HG03442 (cell line): ENCODE measurements at regions not wholly inside any gene's neighbourhood (a gene's known extent, or its start where the extent isn't known, plus 50 kb on each side); places are given as distances from the start of the nearest gene placed in this dataset.
"Not testable (repeated sequence)": the region's sequence is repeated elsewhere in the genome, so short reads cannot be mapped to it uniquely, and the experiment has no call there.

ENCODE experiments used
- ATAC-seq: cut with Tn5 transposase; IDR thresholded peaks from one replicate; pipeline ENCODE4 v1.9.1; 2021; ENCODE audit warnings: mild to moderate bottlenecking, moderate library complexity; ENCODE audit not compliant: unreplicated experiment

- no peak for ATAC-seq
These were observed 319.0 kb downstream of the CNTN3 start for GRCh38 chr3:74295479-74295878.

DNA sequence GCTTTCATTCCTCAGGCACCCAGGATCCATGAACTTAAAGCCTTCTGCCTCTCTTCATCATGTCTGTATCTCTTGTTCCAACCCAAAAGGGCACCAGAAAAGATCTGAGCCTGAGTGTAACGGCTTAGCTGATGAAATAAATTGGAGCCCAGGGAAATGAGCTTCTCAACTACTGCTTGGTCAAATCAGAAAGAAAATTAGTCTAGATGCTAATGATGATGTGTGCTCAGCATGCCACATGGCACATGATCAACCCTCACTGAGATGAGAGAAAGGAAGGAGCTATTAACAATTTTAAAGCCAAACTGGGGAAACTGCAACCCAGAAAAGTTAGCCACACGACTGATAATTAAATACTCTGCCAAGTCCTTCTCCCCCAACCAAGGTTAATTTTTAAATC is 325.7 kb downstream of the CNTN3 start:
- ATAC-seq: no peak

GRCh38 chr3:74287557-74287956 is 326.9 kb downstream of the CNTN3 start:
- ATAC-seq: no peak

DNA sequence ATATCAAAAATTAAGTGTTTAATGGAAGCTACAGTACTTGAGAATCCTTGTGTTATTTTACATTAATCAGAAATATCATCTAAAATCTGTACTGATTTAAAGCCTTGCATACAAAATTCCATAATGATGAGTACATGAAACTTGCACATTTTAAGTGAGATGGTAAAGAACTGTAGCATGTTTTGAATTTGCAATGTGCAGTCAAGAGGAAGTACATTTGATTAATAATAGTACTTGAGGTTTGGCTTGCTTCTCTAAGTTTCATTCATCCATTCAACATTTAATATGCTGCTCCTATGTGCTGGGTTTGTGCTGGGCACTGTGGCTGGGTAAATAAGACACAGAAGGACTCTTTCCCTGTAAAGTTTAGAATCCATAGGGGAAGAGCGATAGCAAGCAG is 332.3 kb downstream of the CNTN3 start:
- ATAC-seq: no peak

GRCh38 chr3:74281705-74282104 is 332.8 kb downstream of the CNTN3 start:
- ATAC-seq: no peak

GRCh38 chr3:74273555-74274402 is 340.7 kb downstream of the CNTN3 start:
- ATAC-seq: no peak

- ATAC-seq: no peak
These were observed 341.4 kb downstream of the CNTN3 start for GRCh38 chr3:74273091-74273490.

- no peak for ATAC-seq
These were observed 342.9 kb downstream of the CNTN3 start for GRCh38 chr3:74271541-74271940.

DNA sequence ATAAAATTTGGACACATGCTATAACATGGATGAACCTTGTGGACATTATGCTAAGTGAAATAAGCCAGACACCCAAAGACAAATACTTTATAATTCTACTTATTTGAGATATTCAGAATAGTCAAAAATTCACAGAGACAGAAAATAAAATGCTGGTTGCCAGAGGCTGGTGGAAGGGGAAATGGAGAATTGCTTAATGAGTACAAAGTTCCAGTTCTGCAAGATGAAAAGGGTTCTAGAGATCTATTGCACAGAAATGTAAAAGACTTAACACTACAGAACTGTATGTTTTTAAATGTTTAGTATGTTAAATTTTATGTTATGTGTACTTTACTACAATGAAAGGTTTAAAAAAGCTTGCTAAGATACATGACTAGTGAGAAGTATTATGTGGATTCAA is 344.8 kb downstream of the CNTN3 start:
- no peak for ATAC-seq

DNA sequence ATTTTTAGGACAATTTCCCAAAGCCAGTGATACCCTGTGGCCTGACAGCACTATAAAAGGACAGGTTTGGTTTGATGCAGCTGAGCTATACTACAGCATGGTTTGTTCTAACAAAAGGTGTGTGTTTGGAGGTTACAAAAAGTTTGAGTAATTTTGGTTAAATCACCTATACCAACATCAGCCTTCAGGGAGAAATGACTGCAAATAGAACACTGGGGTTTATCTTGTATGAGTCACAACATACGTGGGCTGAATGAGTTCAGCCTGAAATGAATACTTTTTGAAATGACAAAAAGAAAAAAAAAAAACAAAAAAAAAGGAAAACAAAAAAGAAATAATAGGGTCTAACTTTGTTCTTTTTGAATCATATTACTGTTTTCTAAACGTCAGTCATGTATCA is 345.7 kb downstream of the CNTN3 start:
- no peak for ATAC-seq

DNA sequence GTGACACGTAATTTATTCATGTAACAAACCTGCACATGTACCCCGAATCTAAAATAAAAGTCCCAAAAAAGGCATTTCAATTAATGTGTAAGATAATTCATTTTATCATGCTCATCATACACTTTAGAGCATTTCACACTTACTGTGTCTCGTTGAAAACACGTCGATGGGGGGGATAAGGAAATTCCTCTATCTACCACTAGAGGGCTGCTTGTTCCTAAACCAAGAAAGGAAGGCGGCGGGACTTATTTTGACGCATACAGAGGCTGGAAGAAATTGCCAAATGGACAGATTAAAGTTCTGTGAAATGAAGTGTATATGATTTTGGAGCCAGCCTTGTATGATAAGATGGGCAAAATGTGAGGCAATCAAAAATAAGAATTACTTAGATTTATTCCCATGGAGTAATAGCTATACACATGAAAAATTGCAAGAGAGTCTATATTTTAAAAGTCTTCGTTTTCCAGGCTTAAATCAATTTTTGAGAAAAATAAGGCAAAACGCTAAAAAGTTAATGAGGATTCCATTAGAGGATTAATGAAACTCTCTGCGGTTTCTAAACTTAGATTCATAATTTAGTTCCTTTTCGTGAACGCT is 346.8 kb downstream of the CNTN3 start:
- peak; percentile 50 for ATAC-seq

GRCh38 chr3:74267131-74267530 is 347.3 kb downstream of the CNTN3 start:
- ATAC-seq: no peak

GRCh38 chr3:74265069-74265468 is 349.4 kb downstream of the CNTN3 start:
- ATAC-seq: no peak

- ATAC-seq: no peak
These were observed 351.4 kb downstream of the CNTN3 start for GRCh38 chr3:74263031-74263430.

- ATAC-seq: no peak
These were observed 381.4 kb downstream of the CNTN3 start for GRCh38 chr3:74233091-74233490.

DNA sequence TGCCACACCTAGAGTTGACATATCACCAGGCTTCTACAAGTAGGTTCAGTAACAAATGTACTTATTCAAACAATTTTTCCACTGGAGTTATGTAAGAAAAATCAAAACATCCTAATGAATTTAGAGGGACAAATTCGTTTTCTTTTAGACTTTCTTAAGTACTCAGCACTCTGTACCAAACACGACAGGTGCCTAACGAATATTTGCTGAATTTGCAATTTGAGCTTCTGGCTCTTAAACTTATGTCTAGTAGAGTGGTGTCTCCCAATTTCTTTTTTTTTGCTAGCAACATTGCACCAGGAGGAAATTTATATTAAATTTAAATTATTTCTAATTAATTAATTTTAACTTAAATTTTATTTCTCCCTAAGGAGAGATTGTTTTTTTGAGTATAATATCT is 397.0 kb downstream of the CNTN3 start:
- no peak for ATAC-seq

DNA sequence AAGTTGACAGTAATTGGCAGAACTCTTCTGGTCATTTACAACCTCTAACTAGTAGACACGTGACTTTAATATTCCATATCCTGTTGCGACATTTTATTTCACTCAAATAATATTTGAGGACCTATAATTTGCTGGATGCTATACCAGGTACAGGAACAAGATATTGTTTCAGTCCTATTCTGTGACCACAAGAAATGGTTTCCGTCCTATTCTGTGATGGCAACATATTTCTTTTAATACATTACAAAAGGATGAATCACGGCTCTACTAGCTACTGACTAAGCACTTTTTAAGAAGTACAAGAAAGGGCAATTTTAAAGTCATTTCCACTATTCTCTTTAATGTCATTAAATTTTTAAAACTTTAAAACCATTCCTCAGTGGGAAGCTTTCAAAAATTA is 400.2 kb downstream of the CNTN3 start:
- no peak for ATAC-seq

DNA sequence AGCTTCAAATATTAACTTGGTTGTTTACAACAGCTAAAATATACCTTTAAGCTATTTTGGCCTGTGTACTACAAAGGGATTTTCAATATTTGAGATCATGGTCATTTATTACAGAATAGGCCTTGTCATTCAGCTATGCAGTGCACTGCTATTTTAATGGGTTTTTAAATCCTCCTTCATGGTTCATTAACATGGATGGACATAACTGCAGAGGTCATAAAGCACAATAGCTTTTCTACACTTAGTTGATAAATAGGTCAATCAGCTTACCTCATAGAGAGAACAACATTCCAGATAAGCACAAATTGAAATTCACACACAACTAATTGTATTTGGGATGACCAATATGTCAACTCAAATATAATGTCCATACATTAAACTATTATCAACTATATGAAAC is 403.7 kb downstream of the CNTN3 start:
- ATAC-seq: no peak

GRCh38 chr3:74200952-74201351 is 413.5 kb downstream of the CNTN3 start:
- ATAC-seq: no peak

- not testable (repeated sequence) for ATAC-seq
These were observed 435.8 kb downstream of the CNTN3 start for GRCh38 chr3:74178664-74179063.

DNA sequence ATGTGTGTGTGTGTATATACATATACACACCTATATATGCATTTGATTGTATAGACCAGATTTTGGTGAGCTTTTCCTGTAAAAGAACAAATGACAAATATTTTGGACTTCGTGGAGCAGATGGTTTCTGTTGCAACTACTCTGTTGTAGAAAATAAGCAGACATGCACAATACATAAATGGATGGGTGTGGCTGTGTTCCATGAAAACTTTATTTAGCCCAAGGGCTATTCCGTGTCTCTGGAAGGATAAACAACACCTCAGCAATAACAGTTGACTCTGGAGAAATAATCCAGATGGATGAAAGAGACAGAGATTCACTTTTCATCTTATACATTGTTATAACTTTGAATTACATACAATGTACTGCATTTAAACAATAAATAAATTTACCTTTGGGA is 441.4 kb downstream of the CNTN3 start:
- no peak for ATAC-seq

- no peak for ATAC-seq
These were observed 446.5 kb downstream of the CNTN3 start for GRCh38 chr3:74167926-74168325.

GRCh38 chr3:74165211-74165610 is 449.2 kb downstream of the CNTN3 start:
- ATAC-seq: no peak
